ENCODE measurements at regions not wholly inside any gene's neighbourhood (a gene's known extent, or its start where the extent isn't known, plus 50 kb on each side); places are given as distances from the start of the nearest gene placed in this dataset.

- TF ChIP-seq YY1 (IDR thresholded peaks at IDR 0.05; ENCODE audit: insufficient read depth, insufficient read length) (no peak), ZNF274 (IDR thresholded peaks at IDR 0.05; ENCODE audit: low read depth, low read length) (no peak)
These were observed 154.8 kb downstream of the DNAJB9 start for GRCh38 chr7:108724251-108725100.
